ENCODE measurements at regions not wholly inside any gene's neighbourhood (a gene's known extent, or its start where the extent isn't known, plus 50 kb on each side); places are given as distances from the start of the nearest gene placed in this dataset.

DNA sequence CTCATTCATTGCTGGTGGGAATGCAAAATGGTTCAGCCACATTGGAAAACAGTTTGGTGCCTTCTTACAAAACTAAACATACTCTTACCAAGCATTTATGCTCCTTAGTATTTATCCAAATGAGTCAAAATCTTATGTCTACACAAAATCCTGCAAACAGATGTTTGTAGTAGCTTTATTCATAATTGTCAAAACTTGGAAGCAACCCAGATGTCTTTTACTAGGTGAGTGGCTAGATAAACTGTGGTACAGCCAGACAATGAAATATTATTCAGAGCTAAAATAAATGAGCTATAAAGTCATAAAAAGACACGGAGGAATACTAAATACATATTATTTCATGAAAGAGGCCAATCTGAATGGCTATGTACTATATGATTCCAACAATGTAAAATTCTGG is 709.5 kb downstream of the NSUN3 start:
- TF ChIP-seq, protein P1, sequence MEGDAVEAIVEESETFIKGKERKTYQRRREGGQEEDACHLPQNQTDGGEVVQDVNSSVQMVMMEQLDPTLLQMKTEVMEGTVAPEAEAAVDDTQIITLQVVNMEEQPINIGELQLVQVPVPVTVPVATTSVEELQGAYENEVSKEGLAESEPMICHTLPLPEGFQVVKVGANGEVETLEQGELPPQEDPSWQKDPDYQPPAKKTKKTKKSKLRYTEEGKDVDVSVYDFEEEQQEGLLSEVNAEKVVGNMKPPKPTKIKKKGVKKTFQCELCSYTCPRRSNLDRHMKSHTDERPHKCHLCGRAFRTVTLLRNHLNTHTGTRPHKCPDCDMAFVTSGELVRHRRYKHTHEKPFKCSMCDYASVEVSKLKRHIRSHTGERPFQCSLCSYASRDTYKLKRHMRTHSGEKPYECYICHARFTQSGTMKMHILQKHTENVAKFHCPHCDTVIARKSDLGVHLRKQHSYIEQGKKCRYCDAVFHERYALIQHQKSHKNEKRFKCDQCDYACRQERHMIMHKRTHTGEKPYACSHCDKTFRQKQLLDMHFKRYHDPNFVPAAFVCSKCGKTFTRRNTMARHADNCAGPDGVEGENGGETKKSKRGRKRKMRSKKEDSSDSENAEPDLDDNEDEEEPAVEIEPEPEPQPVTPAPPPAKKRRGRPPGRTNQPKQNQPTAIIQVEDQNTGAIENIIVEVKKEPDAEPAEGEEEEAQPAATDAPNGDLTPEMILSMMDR (IDR thresholded peaks at IDR 0.05; ENCODE audit: poor library complexity, severe bottlenecking) = no peak
- no peak for TF ChIP-seq RAD21 (conservative IDR thresholded peaks at IDR 0.05)
- TF ChIP-seq, protein P2, sequence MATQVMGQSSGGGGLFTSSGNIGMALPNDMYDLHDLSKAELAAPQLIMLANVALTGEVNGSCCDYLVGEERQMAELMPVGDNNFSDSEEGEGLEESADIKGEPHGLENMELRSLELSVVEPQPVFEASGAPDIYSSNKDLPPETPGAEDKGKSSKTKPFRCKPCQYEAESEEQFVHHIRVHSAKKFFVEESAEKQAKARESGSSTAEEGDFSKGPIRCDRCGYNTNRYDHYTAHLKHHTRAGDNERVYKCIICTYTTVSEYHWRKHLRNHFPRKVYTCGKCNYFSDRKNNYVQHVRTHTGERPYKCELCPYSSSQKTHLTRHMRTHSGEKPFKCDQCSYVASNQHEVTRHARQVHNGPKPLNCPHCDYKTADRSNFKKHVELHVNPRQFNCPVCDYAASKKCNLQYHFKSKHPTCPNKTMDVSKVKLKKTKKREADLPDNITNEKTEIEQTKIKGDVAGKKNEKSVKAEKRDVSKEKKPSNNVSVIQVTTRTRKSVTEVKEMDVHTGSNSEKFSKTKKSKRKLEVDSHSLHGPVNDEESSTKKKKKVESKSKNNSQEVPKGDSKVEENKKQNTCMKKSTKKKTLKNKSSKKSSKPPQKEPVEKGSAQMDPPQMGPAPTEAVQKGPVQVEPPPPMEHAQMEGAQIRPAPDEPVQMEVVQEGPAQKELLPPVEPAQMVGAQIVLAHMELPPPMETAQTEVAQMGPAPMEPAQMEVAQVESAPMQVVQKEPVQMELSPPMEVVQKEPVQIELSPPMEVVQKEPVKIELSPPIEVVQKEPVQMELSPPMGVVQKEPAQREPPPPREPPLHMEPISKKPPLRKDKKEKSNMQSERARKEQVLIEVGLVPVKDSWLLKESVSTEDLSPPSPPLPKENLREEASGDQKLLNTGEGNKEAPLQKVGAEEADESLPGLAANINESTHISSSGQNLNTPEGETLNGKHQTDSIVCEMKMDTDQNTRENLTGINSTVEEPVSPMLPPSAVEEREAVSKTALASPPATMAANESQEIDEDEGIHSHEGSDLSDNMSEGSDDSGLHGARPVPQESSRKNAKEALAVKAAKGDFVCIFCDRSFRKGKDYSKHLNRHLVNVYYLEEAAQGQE (IDR thresholded peaks at IDR 0.05; ENCODE audit: borderline replicate concordance) = no peak
- no peak for TF ChIP-seq EZH2 (IDR thresholded peaks at IDR 0.05; ENCODE audit: borderline replicate concordance, insufficient read depth, low read length, poor library complexity, severe bottlenecking)
- no peak for TF ChIP-seq EP300 (conservative IDR thresholded peaks at IDR 0.05; ENCODE audit: poor library complexity, severe bottlenecking)
- TF ChIP-seq MXI1 (conservative IDR thresholded peaks at IDR 0.05; ENCODE audit: poor library complexity, severe bottlenecking) = no peak
- TF ChIP-seq POLR2AphosphoS5 (IDR thresholded peaks at IDR 0.05) = no peak
